CD4-positive, alpha-beta T cell treated with Interleukin-12 subunit alpha and Interleukin-12 subunit beta, for 1 hour (primary cell): ENCODE measurements at regions not wholly inside any gene's neighbourhood (a gene's known extent, or its start where the extent isn't known, plus 50 kb on each side); places are given as distances from the start of the nearest gene placed in this dataset.

Experiments
- DNase-seq: peaks from one replicate; pipeline ENCODE4 v3.0.0-alpha.2; 2020

DNA sequence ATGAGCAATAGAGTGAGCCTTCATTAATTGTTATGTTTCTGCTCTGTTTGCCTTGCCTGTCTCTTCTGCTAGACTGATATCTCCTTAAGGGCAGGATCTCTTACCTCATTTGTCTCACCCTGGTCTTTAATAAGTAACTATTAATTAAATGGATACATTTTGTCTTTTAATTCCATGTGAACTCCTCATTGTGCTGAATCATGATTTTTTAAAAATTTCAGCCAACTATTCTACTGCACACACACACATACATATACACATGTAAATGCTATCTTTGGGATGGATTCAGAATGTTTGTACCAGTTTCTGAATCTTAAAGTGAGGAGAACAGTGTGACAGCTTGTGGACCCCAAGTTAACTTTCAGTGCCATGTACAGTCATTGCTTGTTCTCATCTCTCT, 731.1 kb upstream of the MAP3K7 start:
- DNase-seq, result no peak

DNA sequence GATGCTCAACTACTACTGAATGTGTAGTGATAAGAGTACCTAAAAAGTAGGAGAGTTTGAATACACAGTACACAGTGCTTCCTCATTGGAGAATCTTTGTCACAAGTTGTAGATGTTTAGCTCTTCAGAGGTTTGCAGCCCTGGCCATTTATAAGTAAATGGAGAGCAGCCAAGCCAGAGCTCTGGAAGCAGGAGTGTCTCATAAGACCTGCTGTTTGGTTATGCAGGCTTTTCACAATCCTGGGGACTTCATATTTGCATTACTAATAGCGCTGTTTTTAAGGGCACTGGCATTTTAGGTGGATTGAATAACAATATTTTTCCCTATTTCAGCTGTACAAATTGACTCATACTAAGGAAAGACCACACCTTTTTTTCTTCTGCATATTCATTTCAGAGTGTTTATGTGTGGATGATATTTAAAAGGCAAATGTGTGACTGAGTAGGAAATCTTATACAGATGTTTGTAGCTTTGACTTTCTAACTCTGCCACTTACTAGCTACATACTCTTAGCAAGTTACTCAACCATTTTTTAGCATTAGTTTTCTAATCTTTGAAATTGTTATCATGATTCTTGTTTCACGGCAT, 730.5 kb upstream of the MAP3K7 start:
- DNase-seq, result no peak

DNA sequence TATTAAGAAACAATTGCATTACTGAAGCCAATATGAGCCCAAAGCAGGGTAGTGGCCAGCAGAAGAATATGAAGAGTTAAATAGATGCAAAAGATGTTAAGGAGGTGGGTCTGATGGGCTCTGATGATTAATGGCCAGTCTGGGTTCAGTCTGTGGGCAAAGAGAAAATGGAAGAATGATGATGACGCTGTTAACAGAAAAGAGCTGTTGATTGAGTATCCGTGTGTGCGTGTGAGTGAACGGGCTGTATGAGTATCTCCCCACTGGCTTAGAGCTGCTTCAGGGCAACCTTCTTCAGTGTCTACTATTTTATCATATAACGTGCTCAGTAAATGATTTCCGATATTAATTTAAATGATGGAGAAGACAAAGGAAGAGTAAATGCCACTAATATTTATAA, 723.3 kb upstream of the MAP3K7 start:
- no peak for DNase-seq

DNA sequence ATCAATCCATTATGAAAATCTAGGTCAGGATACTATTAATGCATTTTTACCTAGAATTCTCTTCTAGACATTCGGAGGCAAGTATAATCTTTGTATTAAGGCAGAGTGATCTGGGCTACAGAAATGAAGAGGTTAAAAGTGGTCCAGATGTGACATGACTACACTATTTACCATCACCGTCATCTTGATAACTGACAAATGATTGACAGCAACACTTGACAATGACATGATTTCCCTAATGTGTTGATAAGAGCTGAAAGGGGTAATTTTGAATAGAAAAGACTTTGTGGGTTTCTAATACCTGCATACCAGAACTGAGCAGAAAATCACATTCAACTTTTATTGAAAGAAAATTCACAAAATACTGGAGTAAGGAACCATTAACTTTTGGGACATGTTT, 718.9 kb upstream of the MAP3K7 start:
- DNase-seq, result no peak

DNA sequence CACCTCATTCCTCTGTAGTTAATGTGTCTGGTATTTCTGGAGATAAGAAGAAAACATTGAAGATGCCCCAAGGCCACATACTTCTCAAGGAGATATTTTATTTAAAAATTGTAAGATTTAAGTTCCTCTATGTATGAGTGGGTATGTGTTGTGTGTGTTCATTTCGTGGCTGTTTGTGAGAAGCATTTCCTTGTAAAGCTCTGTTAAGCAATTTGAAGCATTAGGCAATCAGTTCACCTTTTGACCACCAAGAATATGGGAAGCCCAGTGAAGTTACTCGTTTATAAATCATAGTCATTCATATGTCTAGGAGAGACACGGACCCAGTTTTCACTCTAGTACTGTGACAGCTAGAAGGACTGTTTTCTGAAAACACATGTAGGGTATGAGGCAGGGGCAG, 717.6 kb upstream of the MAP3K7 start:
- DNase-seq, result no peak

DNA sequence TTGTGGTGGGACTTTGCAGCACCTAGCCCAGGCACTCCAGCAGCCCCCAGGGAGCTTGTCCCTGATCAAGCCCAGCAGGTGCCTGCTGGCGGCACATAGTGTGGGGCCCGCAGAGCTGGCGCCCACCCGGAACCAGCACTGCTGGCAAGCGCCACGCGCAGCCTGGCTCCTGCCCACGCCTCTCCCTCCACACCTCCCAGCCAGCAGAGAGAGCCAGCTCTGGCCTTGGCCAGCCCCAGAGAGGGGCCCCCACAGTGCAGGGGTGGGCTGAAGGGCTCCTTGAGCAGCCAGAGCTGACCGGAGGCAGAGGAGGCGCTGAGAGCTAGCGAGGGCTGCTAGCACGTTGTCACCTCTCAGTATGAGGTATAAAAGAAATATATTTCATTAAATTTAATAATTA, 716.5 kb upstream of the MAP3K7 start:
- no peak for DNase-seq

DNA sequence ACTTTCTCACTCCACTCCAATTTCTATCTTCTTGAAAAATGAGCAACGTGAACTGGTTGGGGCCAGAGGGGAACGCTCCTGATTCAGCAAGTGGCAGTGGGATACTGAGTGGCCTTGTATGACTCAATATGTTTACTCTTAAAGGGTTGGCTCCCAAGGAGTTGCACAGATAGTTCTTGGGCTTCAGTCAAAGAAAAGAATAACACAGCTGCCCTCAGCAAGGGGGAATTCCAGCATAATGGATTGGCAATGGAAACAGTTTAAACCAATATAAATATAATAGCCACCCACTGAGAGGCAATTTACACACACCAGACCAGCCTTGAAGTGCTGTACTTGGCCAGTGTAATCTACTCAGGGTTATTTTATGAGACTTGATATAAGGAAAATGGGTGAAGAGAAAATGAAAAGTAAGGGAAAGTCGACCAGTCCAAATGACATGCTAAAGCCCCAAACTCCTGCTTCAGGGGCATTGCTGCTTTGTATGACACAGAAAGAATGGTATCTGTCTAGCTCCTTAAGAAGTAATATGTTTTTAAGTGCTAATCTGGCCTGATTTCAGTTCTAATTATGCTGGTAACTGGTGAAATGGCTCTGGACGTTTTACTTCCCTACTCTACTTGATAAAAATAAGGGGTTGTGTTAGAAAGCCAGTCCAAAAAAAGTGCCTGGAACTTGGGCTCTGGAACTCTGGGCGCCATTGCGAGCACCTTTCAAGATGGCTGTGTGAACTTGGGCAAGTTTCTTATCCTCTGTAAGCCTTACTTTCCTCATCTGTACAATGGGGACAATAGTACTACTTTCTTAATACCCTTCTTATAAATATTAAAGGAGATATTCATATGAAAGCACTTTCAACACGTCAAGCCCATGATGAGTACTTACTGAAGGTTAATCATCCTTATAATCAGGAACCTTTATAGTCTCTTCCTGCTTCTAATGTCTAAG, 712.9 kb upstream of the MAP3K7 start:
- DNase-seq, result no peak

DNA sequence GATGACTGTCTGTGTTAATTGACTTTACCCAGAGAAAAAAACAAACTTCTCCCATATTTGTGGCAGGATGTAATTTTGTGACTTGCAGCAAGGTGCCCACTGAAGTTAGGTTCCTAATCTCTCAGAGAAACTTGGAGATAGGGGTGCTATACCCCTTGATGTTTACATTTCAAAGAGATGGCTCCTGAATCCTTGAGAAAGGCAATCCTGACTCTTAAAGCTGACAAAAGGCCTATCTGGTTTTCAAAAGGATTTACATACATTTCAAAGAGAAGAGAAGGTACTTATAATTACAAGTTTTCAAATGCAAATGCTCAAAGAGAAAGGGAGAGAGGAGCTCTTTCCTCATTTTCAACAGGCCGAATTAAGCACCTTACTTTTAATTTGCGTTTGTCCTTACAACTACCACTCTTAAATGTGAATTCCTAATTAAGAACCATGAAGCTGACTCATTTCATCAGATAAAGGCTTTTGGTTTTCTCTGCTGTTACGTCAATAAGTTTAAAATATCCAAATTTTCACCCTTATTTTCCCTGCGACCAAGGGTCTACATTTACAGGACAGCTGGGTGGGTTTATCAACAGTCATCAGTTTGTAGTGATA, 711.8 kb upstream of the MAP3K7 start:
- DNase-seq, result no peak

DNA sequence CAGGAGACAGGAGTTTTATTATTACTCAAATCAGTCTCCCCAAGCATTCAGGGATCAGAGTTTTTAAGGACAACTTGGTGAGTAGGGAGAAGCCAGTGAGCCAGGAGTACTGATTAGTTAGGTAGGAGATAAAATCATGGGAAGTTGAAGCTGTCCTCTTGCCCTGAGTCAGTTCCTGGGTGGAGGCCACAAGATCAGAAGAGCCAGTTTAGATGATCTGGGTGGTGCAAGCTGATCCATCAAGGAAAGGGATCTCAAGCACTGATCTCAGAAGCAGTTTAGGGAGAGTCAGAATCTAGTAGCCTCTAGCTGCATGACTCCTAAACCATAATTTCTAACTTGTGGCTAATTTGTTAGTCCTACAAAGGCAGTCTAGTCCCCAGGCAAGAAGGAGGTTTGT, 706.5 kb upstream of the MAP3K7 start:
- DNase-seq, result no peak

DNA sequence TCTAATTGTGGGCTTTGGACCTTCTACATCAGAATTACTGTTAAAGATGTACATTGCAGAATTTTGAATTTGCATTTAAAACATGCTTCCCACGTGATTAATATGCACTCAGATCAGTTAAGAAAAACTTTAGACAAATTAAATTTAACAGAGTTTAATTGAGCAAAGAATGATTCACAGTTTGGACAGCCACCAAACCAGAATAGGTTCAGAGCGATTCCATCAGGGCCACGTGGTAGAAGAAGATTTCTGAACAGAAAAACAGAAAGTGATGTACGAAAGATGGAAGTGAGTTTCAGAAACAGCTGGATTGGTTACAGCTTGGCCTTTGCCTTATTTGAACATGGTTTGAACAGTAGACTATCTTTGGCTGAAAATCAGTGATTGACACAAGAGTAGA, 704.2 kb upstream of the MAP3K7 start:
- no peak for DNase-seq

DNA sequence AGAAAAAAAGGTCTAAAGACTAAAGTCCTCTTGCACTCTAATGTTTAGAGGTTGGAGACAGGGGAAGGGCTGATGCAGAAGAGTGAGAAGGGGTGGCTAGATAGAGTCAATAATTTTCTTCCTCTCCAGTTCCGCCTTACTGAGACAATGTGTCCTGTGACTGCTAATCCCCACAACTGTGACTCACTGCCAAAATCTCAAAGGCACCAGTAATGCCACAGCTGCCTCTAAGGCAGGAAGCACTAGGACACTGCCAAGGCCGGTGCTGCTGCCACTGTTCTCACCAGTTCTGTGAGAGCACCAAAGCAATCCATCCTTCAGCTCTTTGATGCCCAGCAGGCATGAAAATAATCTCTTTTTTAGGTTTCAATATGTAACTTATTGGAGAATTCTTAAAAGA, 701.9 kb upstream of the MAP3K7 start:
- no peak for DNase-seq

DNA sequence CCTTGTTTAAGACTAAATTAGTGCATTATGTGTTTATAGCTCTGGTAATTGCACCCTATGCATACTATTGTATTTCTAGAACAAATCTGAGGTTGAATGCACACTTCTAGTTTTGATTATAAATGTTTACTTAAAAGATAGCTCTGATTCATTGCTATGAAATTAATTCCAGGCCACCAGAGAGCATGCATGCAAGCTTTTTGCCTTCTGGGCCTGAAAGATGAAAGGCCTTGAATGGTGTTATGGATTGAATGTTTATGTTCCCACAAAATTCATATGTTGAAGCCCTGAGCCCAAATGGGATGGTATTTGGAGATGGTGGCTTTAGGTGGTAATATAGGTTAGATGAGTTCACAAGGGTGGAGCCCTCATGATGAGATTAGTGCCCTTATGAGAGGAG, 695.0 kb upstream of the MAP3K7 start:
- DNase-seq, result no peak

DNA sequence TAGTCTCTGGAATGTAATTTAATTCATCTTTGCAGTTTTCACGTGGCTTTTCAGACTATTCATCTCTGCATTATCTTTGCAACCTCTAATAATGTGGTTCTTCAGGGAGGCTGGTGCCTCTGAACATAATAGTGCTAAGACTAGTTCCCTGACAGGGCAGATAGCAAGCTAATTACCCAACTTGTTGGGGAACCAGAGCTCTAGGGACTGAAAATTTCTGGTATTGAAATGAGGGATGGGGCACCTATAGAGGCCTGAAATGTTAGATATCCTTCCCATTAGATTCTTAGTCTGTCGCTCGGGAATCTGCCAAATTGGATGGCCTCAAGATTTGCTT, 693.6 kb upstream of the MAP3K7 start:
- no peak for DNase-seq

DNA sequence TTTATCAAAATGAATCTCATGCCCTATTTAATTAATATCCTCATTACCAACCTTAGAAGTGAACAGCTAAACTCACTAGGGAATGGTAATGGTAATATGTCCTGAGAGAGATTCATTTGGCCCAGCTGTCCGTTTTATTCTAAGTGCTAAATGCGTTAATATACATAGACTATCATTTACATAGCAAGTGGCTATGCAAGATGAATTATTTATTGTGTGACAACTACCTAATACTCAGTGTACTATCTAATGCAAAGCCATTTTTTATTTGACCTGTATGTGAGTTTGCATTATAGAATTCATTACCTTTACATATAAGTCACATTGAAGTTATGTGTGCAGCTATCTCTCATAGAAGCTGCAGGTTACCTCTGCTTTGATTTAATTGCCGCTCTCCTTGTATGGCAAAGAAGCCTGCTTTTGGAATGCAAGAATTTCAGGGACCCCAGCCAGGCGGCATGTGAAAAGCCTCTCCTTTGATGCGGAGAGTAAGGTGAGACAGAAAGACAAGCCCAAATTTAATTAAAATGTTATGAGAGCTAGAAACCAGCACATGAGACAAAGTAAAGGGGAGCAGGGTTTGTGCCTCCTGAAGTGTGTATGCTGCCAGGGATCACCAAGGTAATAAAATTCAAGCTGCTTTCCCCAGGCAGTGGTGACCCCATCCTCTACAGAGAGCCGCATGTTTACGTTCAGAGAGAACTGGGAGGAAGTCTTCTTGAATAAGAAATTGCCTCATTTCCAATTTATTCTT, 693.0 kb upstream of the MAP3K7 start:
- DNase-seq, result no peak

DNA sequence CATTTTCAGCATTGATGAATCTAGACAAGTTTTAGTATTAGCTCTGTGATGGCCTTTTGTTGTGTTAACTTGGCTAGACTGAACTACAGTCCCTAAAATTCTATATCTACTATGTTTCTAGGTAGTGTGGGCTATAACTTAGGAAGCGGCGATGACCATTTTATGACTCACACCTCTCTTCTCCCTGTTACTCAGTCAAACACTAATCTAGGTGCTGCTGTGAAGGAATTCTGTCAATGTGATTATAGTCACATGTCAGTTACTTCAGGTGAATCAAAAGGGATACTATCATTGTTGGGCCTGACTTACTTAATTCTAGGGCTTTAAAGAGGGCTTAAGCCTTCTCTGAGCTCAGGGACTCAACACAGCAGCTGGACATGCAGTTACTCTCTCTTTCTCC, 691.5 kb upstream of the MAP3K7 start:
- no peak for DNase-seq

DNA sequence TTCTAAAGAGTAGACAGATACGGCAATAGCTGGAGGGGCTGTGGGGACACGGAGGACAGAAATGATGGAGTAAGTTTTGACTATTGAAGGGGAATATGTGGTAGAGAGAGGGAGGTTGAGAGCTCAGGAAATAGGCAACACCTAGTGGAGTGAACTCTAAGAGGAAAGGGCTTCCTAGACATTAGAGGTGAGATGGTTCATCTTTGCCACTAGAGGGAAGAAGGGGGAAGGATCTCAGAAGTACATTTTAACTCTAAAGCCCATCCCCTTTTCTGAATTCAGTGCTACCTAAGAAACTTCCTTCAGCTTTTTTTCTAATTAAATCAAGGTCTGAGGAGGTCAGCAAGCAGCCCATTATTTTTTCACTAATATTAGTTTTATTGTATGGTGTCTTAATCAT, 689.4 kb upstream of the MAP3K7 start:
- DNase-seq, result no peak

DNA sequence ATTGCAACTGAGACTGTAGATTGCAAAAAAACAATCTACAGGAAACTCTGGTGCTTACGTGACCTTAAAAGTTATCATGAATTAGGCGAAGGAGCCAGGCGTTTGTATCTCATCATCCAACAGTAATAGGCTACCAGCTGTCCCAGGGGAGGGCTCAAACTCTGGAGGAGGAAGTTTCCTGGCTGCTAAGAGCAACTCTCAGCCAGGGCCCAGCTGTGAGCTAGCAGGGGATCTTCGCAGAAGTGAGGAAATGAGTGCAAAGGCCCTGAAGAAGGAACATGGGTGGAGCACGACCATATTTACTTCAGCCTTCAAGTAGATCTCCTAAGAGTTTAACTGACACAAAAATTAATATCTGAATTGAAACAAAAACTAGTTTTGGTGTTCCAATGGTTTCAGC, 686.9 kb upstream of the MAP3K7 start:
- no peak for DNase-seq

DNA sequence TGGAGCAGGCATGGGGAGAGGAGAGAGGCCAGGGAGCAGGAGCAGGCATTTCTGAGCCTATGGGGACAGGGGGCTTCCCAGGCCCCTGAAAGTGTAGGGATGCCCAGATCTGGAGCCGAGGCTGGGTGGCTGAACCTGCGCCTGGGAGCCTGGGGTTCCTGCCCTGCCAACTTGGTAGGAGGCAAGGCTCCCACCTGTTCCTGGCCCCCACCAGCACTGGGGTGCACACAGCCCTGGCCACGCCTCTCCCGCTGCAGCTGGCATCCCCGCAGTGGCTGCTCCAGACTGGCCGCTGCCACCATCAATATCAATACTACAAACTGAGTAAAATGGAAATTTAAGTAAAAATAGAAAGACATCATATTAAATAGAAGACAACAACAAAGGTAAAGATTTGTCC, 684.9 kb upstream of the MAP3K7 start:
- no peak for DNase-seq

DNA sequence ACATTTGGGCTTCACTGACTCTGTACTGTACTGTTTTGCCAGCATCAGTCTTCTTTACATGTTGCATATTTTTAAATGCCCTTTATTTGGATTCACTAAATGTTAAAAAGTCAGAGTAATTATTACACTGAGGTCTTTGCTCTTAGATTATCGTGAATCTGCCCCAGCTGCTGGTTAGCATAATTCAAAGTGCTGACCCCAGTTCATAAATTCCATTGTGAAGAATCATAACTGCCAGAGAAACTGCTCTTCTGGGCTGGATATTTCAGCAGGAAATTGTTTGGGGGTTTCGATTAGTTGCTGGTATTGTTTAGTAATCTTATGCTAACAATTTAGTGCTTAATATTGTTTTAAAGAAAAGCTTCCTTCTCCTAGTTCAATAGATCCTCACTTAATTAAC, 682.1 kb upstream of the MAP3K7 start:
- DNase-seq, result no peak

DNA sequence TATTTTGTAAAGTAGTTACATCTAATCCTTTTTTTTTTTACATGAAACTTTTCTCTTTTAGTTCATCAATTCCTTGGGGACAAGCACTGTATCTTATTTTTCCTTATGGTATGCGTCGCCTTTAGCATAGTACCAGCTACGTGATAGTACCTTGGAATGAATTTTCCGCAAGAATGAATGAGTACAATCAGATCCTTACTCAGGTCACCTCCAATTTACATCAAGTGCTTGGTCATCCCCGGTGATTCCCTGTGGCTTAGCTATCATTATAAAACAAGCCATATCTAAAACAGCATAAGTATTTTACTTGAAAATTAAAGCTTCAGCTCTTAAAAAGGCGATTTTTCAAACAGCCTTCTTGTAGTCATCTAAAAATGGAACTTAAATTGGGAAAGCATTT, 680.4 kb upstream of the MAP3K7 start:
- no peak for DNase-seq

DNA sequence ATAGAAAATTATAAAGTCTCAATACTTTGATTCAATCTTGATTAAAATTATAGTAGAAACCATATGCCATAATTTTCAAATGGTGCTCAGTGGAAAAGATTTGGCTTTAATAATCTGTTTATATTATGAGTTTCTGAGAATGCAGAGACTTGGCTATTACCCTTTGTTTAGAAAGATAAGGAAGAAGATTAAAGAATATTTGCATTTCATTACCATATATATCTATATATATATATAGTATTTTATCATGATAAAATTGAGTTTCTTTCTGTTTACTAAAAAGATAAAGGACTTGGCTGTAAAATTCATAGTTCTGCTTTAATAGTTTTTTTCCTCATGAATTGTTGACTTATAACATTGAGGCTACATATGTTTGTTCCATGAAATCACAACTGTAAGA, 679.3 kb upstream of the MAP3K7 start:
- DNase-seq, result no peak

DNA sequence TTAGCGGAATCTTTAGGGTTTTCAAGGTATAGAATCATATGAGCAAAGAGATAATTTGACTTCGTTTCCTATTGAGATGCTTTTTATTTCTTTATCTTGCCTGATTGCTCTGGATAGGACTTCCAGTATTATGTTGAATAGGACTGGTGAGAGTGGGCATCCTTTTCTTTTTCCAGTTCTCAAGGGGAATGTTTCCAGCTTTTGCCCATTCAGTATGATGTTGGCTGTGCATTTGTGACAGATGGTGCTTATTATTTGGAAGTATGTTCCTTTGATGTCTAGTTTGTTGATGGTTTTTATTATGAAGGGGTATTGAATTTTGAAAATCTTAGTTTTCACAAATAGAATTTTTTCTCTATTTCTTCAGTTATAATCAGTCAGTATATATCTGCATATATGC, 656.6 kb upstream of the MAP3K7 start:
- DNase-seq, result no peak

DNA sequence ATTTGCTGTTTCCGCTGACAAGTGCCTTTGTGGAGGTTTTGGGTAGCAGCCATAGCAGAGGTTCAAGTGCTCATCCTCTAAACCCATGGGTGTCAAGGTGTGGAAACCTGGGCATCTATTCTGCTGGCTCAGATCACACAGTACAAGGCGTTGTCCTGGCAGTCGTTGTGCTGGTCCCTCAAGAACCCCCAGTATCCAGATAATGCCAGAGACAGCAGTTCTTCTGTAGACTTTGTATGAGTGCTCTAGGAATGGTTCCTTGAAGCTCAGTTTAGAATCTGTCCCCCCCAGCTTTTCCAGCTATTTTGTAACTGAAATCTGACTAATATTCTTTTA, 655.7 kb upstream of the MAP3K7 start:
- no peak for DNase-seq
